GM20000 (cell line): ENCODE measurements at regions not wholly inside any gene's neighbourhood (a gene's known extent, or its start where the extent isn't known, plus 50 kb on each side); places are given as distances from the start of the nearest gene placed in this dataset.
"Not testable (repeated sequence)": the region's sequence is repeated elsewhere in the genome, so short reads cannot be mapped to it uniquely, and the experiment has no call there.

Experiments used
- DNase-seq: peaks from one replicate; pipeline ENCODE4 v3.0.0; 2012; ENCODE audit warnings: low spot score
- CTCF ChIP-seq: IDR thresholded peaks from 2 replicates; pipeline ENCODE4 v1.5.1; 2012; ENCODE audit warnings: mild to moderate bottlenecking, control low read depth; ENCODE audit errors: extremely low read depth, missing control alignments

GRCh38 chr1:67496329-67496728 is 66.1 kb upstream of the SERBP1 start:
- no peak for DNase-seq
- no peak for TF ChIP-seq CTCF

GRCh38 chr1:67500413-67500959 is 70.3 kb upstream of the SERBP1 start:
- TF ChIP-seq CTCF, result peak; percentile 99
- peak; percentile 88 for DNase-seq

- DNase-seq, result no peak
- TF ChIP-seq CTCF, result no peak
These were observed 73.8 kb upstream of the SERBP1 start for GRCh38 chr1:67503974-67504373.

GRCh38 chr1:67513392-67514294 is 83.4 kb upstream of the SERBP1 start:
- DNase-seq, result not testable (repeated sequence)

- TF ChIP-seq CTCF, result no peak
- no peak for DNase-seq
These were observed 84.1 kb upstream of the SERBP1 start for GRCh38 chr1:67514300-67514699.

- DNase-seq, result no peak
- no peak for TF ChIP-seq CTCF
These were observed 84.6 kb upstream of the SERBP1 start for GRCh38 chr1:67514786-67515185.

GRCh38 chr1:67515324-67516080 is 85.3 kb upstream of the SERBP1 start:
- no peak for DNase-seq
- TF ChIP-seq CTCF, result no peak
